Loucy (cell line): ENCODE measurements at regions not wholly inside any gene's neighbourhood (a gene's known extent, or its start where the extent isn't known, plus 50 kb on each side); places are given as distances from the start of the nearest gene placed in this dataset.

Experiments
- H2AFZ ChIP-seq: fragments of 200-600 bp; sonication (generic); 2 replicates; pipeline ENCODE4 v1.6.0; 2016; ENCODE audit warnings: antibody characterized with exemption, mild to moderate bottlenecking, low read length, moderate library complexity
- H3F3A ChIP-seq: fragments of 200-600 bp; 2 replicates; pipeline ENCODE4 v1.6.0; 2016; ENCODE audit warnings: antibody characterized with exemption, low read depth, mild to moderate bottlenecking
- H3K27me3 ChIP-seq: fragments of 200-600 bp; sonication (generic); 2 replicates; pipeline ENCODE4 v1.6.1; 2014; ENCODE audit warnings: low read length, mild to moderate bottlenecking; ENCODE audit not compliant: insufficient read depth, poor library complexity, severe bottlenecking
- H3K36me3 ChIP-seq: fragments of 200-600 bp; sonication (generic); 2 replicates; pipeline ENCODE4 v1.6.1; 2016; ENCODE audit warnings: low read length; ENCODE audit not compliant: insufficient read depth
- H3K4me1 ChIP-seq: fragments of 200-600 bp; sonication (generic); 2 replicates; pipeline ENCODE4 v1.5.1; 2014; ENCODE audit warnings: low read length, mild to moderate bottlenecking; ENCODE audit not compliant: insufficient read depth, poor library complexity, severe bottlenecking
- H3K4me2 ChIP-seq: fragments of 200-600 bp; sonication (generic); 2 replicates; pipeline ENCODE4 v1.6.0; 2014; ENCODE audit warnings: antibody characterized with exemption, low read length, low read depth, mild to moderate bottlenecking; ENCODE audit not compliant: poor library complexity, severe bottlenecking
- H3K4me3 ChIP-seq: fragments of 200-600 bp; sonication (generic); 2 replicates; pipeline ENCODE4 v1.5.1; 2014; ENCODE audit warnings: low read length, mild to moderate bottlenecking, mixed read lengths; ENCODE audit not compliant: poor library complexity, severe bottlenecking
- H3K79me2 ChIP-seq: fragments of 200-600 bp; sonication (generic); 2 replicates; pipeline ENCODE4 v1.6.1; 2014; ENCODE audit warnings: low read length; ENCODE audit not compliant: insufficient read depth
- H3K9ac ChIP-seq: fragments of 200-600 bp; sonication (generic); 2 replicates; pipeline ENCODE4 v1.6.0; 2014; ENCODE audit warnings: mild to moderate bottlenecking, low read depth, low read length, moderate library complexity; ENCODE audit not compliant: poor library complexity, severe bottlenecking
- H3K9me2 ChIP-seq: fragments of 200-600 bp; sonication (generic); replicated peaks from 2 replicates; pipeline ENCODE4 v1.6.1; 2016; ENCODE audit warnings: low read depth, low read length, mixed read lengths
- H3K9me3 ChIP-seq: fragments of 200-600 bp; sonication (generic); 2 replicates; pipeline ENCODE4 v1.6.1; 2014; ENCODE audit warnings: mild to moderate bottlenecking, antibody characterized with exemption, low read length, low read depth; ENCODE audit not compliant: insufficient read depth
- H4K20me1 ChIP-seq: fragments of 200-600 bp; sonication (generic); 2 replicates; pipeline ENCODE4 v1.6.0; 2014; ENCODE audit warnings: antibody characterized with exemption, low read length, mild to moderate bottlenecking; ENCODE audit not compliant: insufficient read depth, poor library complexity, severe bottlenecking
- EZH2phosphoT487 ChIP-seq: fragments of 200-600 bp; IDR thresholded peaks from 2 replicates; pipeline ENCODE4 v1.6.1; 2018; ENCODE audit warnings: antibody characterized with exemption, mild to moderate bottlenecking, moderate library complexity, borderline replicate concordance
- TF ChIP-seq, protein P1 (sequence below): fragments of 200-600 bp; sonication (generic); conservative IDR thresholded peaks from 2 replicates; pipeline ENCODE4 v1.5.1; 2014; ENCODE audit warnings: mild to moderate bottlenecking, antibody characterized with exemption, low read length

DNA sequence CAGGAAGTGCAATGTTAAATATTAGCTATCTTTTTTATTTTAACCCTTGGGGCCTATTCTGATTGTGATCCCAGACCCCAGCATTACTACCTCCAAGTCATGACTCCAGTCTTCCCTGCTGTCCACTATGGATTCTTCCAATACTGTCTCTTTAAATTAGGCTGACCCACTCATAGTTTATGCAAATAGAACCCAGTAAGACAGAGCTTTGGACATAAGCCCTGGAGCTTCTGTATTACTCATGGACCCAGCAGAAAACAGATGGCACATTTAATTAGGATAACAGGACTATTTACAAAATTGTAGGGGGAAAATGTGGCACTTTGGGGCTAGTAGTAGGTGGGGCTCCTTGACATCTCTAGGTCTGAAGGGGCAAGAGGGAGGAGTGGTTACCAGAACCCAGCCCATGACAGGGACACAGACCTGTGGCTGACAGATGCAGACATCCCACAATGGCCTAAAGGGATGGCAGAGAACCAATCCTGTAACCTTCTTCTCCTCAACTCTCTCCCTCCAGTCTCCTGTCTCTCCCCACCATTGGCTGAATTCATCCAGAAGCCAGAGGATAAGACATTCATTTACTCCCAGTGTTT, 233.5 kb downstream of the OMA1 start:
- H3K9ac ChIP-seq: no peak overlapping the region
- no peaks in the 10 kb centered on the region for H3K9me3 ChIP-seq
- H3K4me1 ChIP-seq: no peaks in the 10 kb centered on the region
- no peaks in the 10 kb centered on the region for H3K27me3 ChIP-seq
- no peaks in the 10 kb centered on the region for H3F3A ChIP-seq
- H3K4me3 ChIP-seq: no peak overlapping the region
- no peaks in the 10 kb centered on the region for H4K20me1 ChIP-seq
- H3K36me3 ChIP-seq: no peaks in the 10 kb centered on the region
- TF ChIP-seq, protein P1, sequence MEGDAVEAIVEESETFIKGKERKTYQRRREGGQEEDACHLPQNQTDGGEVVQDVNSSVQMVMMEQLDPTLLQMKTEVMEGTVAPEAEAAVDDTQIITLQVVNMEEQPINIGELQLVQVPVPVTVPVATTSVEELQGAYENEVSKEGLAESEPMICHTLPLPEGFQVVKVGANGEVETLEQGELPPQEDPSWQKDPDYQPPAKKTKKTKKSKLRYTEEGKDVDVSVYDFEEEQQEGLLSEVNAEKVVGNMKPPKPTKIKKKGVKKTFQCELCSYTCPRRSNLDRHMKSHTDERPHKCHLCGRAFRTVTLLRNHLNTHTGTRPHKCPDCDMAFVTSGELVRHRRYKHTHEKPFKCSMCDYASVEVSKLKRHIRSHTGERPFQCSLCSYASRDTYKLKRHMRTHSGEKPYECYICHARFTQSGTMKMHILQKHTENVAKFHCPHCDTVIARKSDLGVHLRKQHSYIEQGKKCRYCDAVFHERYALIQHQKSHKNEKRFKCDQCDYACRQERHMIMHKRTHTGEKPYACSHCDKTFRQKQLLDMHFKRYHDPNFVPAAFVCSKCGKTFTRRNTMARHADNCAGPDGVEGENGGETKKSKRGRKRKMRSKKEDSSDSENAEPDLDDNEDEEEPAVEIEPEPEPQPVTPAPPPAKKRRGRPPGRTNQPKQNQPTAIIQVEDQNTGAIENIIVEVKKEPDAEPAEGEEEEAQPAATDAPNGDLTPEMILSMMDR: no peak
- no peak for TF ChIP-seq EZH2phosphoT487
- no peak overlapping the region for H2AFZ ChIP-seq
- no peaks in the 10 kb centered on the region; the same call in 1 of the 2 replicates for H3K9me2 ChIP-seq
- no peaks in the 10 kb centered on the region for H3K79me2 ChIP-seq
- no peak overlapping the region for H3K4me2 ChIP-seq

DNA sequence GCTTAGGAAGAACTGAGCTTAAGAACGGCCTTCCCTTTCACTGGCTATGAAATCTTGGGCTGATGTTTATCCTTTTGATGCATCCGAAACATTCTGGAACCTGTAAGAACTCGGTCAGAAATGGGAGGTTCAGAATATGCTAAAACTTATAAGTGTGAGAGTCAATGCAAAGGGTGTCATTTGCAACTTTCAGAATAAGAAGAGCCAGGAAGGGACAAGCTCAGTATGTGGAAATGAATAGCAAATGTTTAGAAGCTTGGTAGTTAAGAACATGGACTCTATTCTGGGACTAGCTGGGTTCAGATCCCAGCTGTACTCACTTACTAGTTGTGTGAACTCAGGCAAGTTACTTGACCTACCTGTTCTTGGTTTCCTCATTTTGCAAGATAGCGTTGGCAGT, 234.1 kb downstream of the OMA1 start:
- H3K27me3 ChIP-seq: no peaks in the 10 kb centered on the region
- H3K79me2 ChIP-seq: no peaks in the 10 kb centered on the region
- H3F3A ChIP-seq: no peaks in the 10 kb centered on the region
- no peak overlapping the region for H3K9ac ChIP-seq
- no peaks in the 10 kb centered on the region for H3K36me3 ChIP-seq
- TF ChIP-seq, protein P1: no peak
- TF ChIP-seq EZH2phosphoT487: no peak
- no peaks in the 10 kb centered on the region for H3K4me1 ChIP-seq
- H4K20me1 ChIP-seq: no peaks in the 10 kb centered on the region
- no peak overlapping the region for H3K4me3 ChIP-seq
- no peak overlapping the region for H2AFZ ChIP-seq
- H3K9me2 ChIP-seq: no peaks in the 10 kb centered on the region; the same call in 1 of the 2 replicates
- H3K9me3 ChIP-seq: no peaks in the 10 kb centered on the region
- no peak overlapping the region for H3K4me2 ChIP-seq

DNA sequence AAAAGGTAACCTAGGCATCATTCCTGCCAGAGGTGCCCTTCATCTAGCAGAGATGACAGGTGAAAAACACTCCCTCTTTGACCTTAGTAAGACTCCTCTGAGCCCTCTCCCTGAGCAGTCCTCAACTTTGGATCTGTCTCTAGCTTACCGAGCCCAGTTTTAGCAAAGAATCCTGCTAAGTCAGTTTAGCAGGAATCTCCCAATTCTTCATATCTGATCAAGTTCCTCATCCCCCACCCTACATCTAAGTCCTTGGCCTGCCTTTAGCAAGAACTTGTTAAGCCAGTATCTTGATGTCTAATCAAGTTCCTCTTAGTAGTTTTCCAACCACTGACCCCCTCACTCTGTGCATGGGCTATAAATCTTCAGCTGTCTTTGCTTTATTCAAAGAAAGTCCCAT, 235.6 kb downstream of the OMA1 start:
- no peaks in the 10 kb centered on the region; the same call in 1 of the 2 replicates for H3K9me2 ChIP-seq
- no peaks in the 10 kb centered on the region for H3K9me3 ChIP-seq
- no peak overlapping the region for H2AFZ ChIP-seq
- no peaks in the 10 kb centered on the region for H3K27me3 ChIP-seq
- no peaks in the 10 kb centered on the region for H3K36me3 ChIP-seq
- H3K79me2 ChIP-seq: no peaks in the 10 kb centered on the region
- H3K4me3 ChIP-seq: no peak overlapping the region
- no peak overlapping the region for H3K9ac ChIP-seq
- H4K20me1 ChIP-seq: no peaks in the 10 kb centered on the region
- TF ChIP-seq EZH2phosphoT487: no peak
- TF ChIP-seq, protein P1: no peak
- H3K4me1 ChIP-seq: no peaks in the 10 kb centered on the region
- no peaks in the 10 kb centered on the region for H3F3A ChIP-seq
- no peak overlapping the region for H3K4me2 ChIP-seq
